A673 (cell line): ENCODE measurements at regions not wholly inside any gene's neighbourhood (a gene's known extent, or its start where the extent isn't known, plus 50 kb on each side); places are given as distances from the start of the nearest gene placed in this dataset.

Source experiments
- EZH2 ChIP-seq: fragments of 200-600 bp; sonication (generic); IDR thresholded peaks from 2 replicates; pipeline ENCODE4 v1.6.1; 2017; ENCODE audit warnings: borderline replicate concordance, low read depth, mild to moderate bottlenecking, mixed read lengths, antibody characterized with exemption, low read length; ENCODE audit not compliant: poor library complexity, severe bottlenecking
- TF ChIP-seq, protein P1 (sequence below): fragments of 300-800, 200-600 bp; sonication (generic); conservative IDR thresholded peaks from 2 replicates; pipeline ENCODE4 v1.5.1; 2017; ENCODE audit warnings: low read depth, mild to moderate bottlenecking, antibody characterized with exemption, low read length, moderate library complexity, mixed read lengths

GRCh38 chr3:103210583-103210982, 775.8 kb downstream of the ZPLD1 start:
- no peak for TF ChIP-seq EZH2
- TF ChIP-seq, protein P1, sequence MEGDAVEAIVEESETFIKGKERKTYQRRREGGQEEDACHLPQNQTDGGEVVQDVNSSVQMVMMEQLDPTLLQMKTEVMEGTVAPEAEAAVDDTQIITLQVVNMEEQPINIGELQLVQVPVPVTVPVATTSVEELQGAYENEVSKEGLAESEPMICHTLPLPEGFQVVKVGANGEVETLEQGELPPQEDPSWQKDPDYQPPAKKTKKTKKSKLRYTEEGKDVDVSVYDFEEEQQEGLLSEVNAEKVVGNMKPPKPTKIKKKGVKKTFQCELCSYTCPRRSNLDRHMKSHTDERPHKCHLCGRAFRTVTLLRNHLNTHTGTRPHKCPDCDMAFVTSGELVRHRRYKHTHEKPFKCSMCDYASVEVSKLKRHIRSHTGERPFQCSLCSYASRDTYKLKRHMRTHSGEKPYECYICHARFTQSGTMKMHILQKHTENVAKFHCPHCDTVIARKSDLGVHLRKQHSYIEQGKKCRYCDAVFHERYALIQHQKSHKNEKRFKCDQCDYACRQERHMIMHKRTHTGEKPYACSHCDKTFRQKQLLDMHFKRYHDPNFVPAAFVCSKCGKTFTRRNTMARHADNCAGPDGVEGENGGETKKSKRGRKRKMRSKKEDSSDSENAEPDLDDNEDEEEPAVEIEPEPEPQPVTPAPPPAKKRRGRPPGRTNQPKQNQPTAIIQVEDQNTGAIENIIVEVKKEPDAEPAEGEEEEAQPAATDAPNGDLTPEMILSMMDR = no peak
